ENCODE measurements at regions not wholly inside any gene's neighbourhood (a gene's known extent, or its start where the extent isn't known, plus 50 kb on each side); places are given as distances from the start of the nearest gene placed in this dataset.

GRCh38 chr11:34564406-34564805, 50.8 kb upstream of the ELF5 start:
- peak; percentile 31 for DNase-seq

GRCh38 chr11:34564807-34565241, 51.2 kb upstream of the ELF5 start:
- no peak for DNase-seq

GRCh38 chr11:34565417-34566207, 52.0 kb upstream of the ELF5 start:
- DNase-seq, result no peak

- DNase-seq, result no peak
Observed at GRCh38 chr11:34566208-34566551, 52.6 kb upstream of the ELF5 start.

GRCh38 chr11:34566736-34567135, 53.1 kb upstream of the ELF5 start:
- no peak for DNase-seq

- DNase-seq, result no peak
Observed at GRCh38 chr11:34567733-34568132, 53.2 kb upstream of the EHF start.

GRCh38 chr11:34570584-34570983, 50.3 kb upstream of the EHF start:
- no peak for DNase-seq
